B cell (primary cell): ENCODE measurements at regions not wholly inside any gene's neighbourhood (a gene's known extent, or its start where the extent isn't known, plus 50 kb on each side); places are given as distances from the start of the nearest gene placed in this dataset.

Experiments used
- EZH2 ChIP-seq: IDR thresholded peaks from 2 replicates; pipeline ENCODE4 v1.6.1; 2012; ENCODE audit warnings: borderline replicate concordance, low read depth, mild to moderate bottlenecking, moderate library complexity, low read length; ENCODE audit not compliant: insufficient read depth, poor library complexity, severe bottlenecking
- TF ChIP-seq, protein P1 (sequence below): fragments of 200-600 bp; IDR thresholded peaks from one replicate; pipeline ENCODE4 v1.8.0; 2022; ENCODE audit warnings: antibody characterized with exemption, mild to moderate bottlenecking

DNA sequence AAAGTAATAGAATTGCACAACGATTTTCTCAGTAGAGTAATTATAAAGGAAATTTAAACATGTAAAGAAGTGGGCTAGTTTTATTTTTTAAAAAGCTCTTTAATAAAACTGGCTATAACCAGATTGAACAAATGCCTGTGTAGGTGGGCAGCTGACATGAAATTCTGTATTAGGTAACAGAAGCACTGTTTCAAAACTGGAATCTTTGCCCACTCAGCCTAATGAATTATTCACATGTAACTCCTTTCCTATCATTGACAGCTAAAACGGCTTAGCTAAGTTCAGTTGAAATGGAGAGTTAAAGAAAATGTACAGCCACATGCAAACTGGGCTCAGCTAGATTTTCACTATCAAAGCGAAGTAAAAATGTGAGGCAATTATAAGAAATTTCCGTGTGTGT, 1300.1 kb upstream of the ACO1 start:
- TF ChIP-seq, protein P1, sequence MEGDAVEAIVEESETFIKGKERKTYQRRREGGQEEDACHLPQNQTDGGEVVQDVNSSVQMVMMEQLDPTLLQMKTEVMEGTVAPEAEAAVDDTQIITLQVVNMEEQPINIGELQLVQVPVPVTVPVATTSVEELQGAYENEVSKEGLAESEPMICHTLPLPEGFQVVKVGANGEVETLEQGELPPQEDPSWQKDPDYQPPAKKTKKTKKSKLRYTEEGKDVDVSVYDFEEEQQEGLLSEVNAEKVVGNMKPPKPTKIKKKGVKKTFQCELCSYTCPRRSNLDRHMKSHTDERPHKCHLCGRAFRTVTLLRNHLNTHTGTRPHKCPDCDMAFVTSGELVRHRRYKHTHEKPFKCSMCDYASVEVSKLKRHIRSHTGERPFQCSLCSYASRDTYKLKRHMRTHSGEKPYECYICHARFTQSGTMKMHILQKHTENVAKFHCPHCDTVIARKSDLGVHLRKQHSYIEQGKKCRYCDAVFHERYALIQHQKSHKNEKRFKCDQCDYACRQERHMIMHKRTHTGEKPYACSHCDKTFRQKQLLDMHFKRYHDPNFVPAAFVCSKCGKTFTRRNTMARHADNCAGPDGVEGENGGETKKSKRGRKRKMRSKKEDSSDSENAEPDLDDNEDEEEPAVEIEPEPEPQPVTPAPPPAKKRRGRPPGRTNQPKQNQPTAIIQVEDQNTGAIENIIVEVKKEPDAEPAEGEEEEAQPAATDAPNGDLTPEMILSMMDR = no peak
- no peak for TF ChIP-seq EZH2
